ENCODE measurements at regions not wholly inside any gene's neighbourhood (a gene's known extent, or its start where the extent isn't known, plus 50 kb on each side); places are given as distances from the start of the nearest gene placed in this dataset.

DNA sequence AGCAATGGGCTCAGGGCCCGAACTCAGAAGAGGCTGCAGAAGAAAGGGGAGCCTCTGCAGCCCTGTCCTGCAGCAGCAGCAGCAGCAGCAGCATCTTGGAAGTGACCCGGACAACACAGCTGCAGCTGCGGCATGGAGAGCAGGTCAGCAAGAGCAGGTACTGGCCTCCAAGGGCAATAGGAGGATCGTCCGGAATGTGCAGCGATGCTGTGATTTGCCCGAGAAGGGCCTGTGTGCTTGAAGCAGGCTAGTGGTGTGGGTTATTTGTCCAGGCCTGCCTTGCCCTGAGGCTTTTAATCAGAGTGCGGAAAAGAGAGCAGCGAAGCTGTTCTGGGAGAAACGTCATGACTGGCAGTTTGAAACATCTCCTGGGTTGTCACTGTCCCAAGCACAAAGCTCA is 126.0 kb downstream of the F11 start:
- no peak for TF ChIP-seq POLR2AphosphoS5 (IDR thresholded peaks at IDR 0.05; ENCODE audit: low read depth, low read length)
- no peak for TF ChIP-seq SPI1 (IDR thresholded peaks at IDR 0.05; ENCODE audit: low read depth, low read length)
